DLD1 (cell line): ENCODE measurements at regions not wholly inside any gene's neighbourhood (a gene's known extent, or its start where the extent isn't known, plus 50 kb on each side); places are given as distances from the start of the nearest gene placed in this dataset.

Experiments used
- in situ Hi-C: cut with HindIII; loops from 2 replicates; pipeline ENCODE4 v1.10.0; 2017; ENCODE audit warnings: low sequenced_read_pairs

DNA sequence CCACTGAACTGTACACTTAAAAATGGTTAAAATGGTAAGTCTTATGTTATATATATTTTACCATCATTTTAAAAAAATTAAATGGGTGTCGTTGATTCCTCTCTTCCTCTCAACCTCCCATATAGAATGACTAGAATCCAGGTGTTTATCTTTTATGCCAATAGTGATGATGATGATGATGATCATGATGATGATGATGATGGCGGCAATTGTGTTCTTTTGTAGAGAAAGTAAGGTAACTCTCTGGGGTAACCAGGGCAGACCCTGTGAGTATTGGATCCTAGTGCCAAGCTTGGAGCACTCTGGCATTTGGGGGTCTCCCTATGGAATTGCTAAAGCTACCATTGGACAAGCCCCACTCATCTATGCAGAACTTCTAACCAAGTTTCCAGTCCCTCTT is 113.6 kb downstream of the GLI2 start:
- in situ Hi-C loops, result no loop called here

DNA sequence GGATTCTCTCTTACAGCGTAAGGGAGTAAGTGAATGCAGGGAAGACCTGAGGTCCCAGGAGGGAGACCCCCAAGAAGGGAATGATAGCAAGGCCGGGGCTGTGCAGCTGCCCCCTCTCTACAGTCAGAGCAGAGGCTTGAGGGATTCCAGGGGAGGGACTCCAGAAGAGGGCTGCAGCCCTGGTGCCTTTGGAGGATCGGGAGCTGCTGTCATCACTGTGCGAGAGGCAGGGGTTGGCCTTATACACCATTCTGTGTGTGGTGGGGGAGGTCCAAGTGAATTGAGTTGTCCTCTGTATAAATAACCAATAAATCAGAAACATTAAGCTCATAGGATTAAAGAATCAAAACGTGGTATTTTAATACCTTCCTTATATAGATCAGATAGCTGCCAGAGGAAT is 114.9 kb downstream of the GLI2 start:
- in situ Hi-C loops, result no loop called here

GRCh38 chr2:120851116-120851773 is 115.6 kb downstream of the GLI2 start:
- in situ Hi-C loops, result no loop called here

GRCh38 chr2:120852200-120852815 is 116.6 kb downstream of the GLI2 start:
- in situ Hi-C loops, result no loop called here

- in situ Hi-C loops, result no loop called here
These were observed 117.8 kb downstream of the GLI2 start for GRCh38 chr2:120853306-120854013.

- in situ Hi-C loops, result no loop called here
These were observed 118.4 kb downstream of the GLI2 start for GRCh38 chr2:120854014-120854620.

DNA sequence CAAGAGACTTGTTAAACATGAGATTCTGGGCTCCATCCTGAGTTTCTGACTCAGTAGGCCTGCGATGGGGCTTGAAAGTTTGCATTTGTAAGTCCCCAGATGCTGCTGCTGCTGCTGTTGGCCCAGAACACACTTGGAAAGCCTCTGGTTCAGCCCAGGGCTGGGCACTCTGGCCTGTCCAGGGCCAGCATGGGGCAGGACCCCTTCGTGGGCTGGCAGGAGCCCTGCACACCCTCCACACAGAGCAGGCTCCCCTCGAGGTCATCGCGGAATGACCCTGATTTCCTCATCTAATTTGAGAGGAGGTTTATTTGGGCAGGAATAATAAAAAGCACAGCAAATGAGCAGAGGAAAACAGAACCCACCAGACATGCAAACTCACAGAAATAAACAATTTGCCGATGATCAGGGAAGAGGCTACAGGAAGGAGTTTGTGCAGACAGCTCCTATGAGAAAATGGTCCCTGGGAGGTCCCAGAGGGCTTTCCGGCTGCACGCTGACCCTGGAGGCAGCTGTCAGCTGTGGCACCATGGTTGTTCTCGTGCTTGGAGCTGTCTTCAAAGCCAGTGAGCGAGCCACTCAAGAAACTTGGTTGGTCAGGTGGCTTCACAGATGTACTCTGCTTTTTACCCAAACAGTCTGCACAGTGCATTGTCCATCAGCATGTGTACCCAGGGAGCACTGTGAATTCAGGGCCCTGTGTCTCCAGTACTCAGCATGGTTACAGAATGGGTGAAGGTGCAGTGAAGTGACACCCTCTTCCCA is 119.3 kb downstream of the GLI2 start:
- in situ Hi-C loops, result no loop called here

DNA sequence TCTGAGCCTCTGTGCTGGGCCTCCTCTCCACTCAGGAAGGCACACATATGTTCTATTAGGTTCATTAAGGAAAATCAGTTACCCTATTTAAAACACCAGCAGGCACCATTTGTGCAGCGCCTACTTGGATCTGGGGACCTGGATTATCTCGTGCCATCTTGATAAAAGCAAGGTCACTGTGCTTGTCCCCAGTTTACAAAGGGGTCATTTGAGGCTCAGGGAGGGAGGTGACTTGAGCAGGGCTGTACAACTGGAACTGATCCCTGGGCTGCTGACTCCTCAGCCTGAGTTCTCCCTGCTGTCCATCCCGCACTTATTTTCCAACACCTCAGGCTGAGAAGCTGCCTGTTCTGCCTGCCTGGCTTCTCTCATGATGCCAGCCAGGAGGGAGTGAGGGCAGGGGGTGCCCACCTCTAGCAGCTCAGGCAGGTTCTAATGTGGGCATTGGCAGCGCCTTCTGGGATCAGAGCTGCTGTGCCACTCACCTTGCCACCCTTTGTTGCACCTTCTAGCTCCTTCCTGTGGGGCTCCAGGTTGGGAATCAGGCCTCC is 120.3 kb downstream of the GLI2 start:
- in situ Hi-C loops, result no loop called here

GRCh38 chr2:120856421-120856862 is 120.8 kb downstream of the GLI2 start:
- in situ Hi-C loops, result no loop called here

- in situ Hi-C loops, result no loop called here
These were observed 121.8 kb downstream of the GLI2 start for GRCh38 chr2:120857422-120857821.

DNA sequence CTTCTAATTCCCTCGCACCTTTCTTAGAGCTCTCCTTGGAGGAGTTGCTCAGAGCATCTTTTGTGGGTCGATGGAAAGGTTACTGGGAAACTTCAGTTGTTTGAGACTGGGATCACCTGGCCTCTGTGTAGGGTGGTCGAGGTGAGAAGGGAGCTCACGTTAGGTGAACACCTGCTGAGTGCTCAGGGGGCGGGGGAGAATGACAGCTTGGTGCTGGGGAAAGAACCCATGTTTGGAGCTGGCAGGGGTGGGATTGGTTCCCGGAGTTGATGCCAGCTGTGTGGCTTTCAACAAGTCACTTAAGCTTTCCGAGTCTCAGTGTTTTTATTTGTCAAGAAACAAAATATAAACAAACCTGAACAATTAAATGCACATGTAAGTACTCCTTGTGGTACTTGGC is 122.3 kb downstream of the GLI2 start:
- in situ Hi-C loops, result no loop called here

DNA sequence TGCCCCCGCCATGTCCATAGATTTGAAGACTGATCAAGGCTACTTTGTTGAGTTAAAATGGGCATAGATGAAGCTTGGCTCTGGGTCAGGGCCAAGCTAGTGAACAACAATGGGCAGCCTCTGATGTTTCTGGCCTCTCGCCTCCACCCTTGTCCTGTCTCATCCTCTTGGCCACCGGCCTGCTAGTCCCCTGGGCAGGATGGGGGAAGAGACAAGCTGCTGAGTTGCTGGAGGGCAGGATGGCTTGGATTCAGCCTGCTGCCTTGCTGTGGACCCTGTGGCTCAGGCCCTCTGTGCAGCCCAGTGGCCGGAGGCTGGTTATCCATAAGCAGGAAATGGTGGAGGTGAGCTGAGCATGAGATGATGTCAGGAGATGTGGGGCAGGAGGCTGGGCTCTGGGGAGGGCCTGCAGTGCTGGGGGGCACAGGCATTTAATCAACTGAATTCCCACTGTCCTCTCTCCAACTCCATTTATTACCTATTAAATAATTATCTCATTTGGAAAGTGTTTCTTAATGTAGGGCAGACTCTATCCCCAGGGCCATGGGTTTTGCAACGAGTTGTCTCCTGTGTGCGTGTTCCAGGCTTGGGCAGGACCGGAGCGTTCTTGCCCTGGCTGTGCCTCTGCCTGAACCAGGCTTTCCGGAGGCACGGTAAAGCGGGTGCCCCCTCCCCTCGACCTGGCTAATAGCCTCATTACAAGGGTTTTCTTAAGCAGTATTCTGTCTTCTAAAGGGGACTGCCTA is 122.9 kb downstream of the GLI2 start:
- in situ Hi-C loops, result no loop called here

- in situ Hi-C loops, result no loop called here
These were observed 123.5 kb downstream of the GLI2 start for GRCh38 chr2:120859128-120859527.

DNA sequence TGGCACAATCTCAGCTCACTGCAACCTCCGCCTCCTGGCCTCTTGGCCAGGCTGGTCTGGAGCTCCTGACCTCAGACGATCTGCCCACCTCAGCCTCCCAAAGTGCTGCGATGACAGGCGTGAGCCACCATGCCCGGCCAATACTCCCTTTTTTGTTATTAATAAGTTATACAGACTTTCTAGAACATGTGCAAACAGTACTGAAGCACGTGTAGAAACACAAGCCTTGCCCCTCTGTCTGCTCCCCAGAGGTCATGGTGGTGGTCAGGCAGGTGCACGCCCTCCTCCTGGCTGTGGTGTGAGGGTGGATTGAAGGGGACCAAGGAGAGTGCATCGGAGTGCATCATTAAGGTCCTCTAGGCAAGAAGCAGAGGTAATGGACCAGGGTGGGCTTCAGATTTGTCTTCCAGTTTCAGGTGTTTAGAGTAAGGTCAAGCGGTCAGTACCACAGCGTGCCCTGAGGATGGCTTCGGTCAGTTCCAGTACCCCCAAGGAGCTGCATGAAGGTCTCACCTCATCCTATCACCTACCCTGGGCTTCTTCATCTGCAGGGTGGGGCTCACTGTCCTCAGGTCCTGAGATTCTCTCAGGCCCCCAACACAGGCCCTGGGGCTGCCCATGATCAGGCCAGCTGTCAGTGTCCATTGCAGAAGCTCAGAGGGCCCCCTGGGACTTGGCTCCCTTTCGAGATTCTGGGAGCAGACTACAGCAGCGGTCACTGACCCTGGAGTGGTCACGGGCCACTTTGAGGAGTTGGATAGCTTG is 124.3 kb downstream of the GLI2 start:
- in situ Hi-C loops, result no loop called here

- in situ Hi-C loops, result no loop called here
These were observed 124.9 kb downstream of the GLI2 start for GRCh38 chr2:120860579-120860922.

DNA sequence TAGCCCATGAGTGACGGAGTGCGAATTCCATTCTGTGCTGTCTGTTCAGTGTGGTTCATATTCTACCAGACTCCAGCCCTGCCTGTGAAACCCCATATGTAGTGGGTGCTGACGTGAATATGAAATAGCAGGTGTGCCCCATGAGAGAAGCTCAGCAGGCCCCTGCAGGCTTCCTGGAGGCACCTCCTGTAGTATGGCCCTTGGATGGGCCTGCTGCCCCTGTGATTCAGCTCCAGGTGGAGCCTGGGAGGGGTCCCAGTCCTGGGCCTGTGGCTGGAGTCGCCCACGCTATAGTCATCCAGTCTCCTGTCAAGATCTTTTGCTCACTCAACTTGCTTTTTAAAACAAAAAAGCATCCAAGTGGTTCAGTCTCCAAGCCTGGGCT is 125.5 kb downstream of the GLI2 start:
- in situ Hi-C loops, result no loop called here

DNA sequence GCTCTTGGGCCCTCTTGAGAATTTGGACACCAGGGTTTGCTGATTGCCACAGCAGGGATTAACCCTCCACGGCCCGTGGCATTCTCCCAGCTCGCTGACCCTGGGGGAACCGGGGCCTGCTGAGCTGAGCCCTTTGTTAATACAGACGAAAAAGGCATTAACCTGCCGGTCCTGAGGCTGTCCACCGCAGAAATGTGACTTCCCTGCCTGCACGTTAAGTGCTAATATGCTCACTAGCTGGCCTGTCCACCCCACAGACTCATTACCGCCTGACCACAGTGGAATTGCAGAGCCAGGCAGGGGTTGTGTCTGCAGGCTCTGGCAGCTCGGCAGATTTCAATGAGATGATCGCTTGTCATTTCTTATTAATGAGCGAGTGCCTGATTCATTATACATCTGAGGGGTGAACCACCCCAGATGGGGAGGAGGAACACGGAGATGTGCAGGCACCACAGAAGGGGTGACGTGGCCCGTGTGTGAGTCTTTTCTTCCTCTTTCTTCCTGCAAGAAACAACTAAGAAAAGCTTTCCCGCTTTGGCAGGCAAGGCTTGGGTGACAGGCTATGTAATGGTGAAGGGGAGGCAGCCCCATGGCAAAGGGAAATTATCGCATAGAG is 126.0 kb downstream of the GLI2 start:
- in situ Hi-C loops, result no loop called here

GRCh38 chr2:120862201-120863060 is 126.8 kb downstream of the GLI2 start:
- in situ Hi-C loops, result no loop called here
